HepG2 (cell line): ENCODE measurements at regions not wholly inside any gene's neighbourhood (a gene's known extent, or its start where the extent isn't known, plus 50 kb on each side); places are given as distances from the start of the nearest gene placed in this dataset.

ENCODE experiments used
- ATAC-seq: fragments of 200-7000 bp; cut with Tn5 transposase; 3 replicates; pipeline ENCODE4 v1.9.1; 2020; ENCODE audit warnings: mild to moderate bottlenecking, moderate library complexity
- BruUV-seq: library from RNA; stranded (reverse); fragments of 400-500 nt; replicated peaks from 2 replicates; lab custom pipeline; 2021; lab: Mats Ljungman, UMichigan
- CTCF ChIA-PET: fragments of 300-600 bp; formaldehyde crosslinking; extraction: SDS; loops from one replicate; lab custom pipeline; 2021; ENCODE audit warnings: low total read pairs, inconsistent platforms, low intra/inter-chr PET ratio; lab: Yijun Ruan, JAX
- POLR2A ChIA-PET: fragments of 350-600 bp; sonication (Branson Sonifier 250); formaldehyde crosslinking; loops from one replicate; lab custom pipeline; 2020; ENCODE audit warnings: antibody characterized with exemption, inconsistent platforms; lab: Yijun Ruan, JAX
- DNase-seq: peaks from one replicate; pipeline ENCODE4 v3.0.0-alpha.2; 2015; ENCODE audit warnings: low spot score
- FAIRE-seq: peaks from 3 replicates; lab custom pipeline; 2011; peaks lifted over from hg19 to GRCh38; lab: Jason Lieb, UNC
- H2AFZ ChIP-seq: one replicate; pipeline ENCODE4 v1.6.1; 2011; ENCODE audit warnings: low read length, inconsistent platforms
- H3K27ac ChIP-seq: fragments of 300-600 bp; 3 replicates; pipeline ENCODE4 v1.8.0; 2011; ENCODE audit warnings: mixed run types, mild to moderate bottlenecking, mixed read lengths, low read length, inconsistent platforms; ENCODE audit not compliant: insufficient read depth; ENCODE audit errors: extremely low read length
- H3K27me3 ChIP-seq, 2 experiments: fragments of 200-600 bp in 1 of 2; 2 replicates in 1 of 2; 3 replicates in 1 of 2; pipeline versions ENCODE4 v1.6.0 to v1.8.0; 2011; ENCODE audit warnings: low read length in 2 of 2, mild to moderate bottlenecking in 2 of 2, moderate library complexity in 2 of 2, inconsistent platforms in 1 of 2; ENCODE audit not compliant: insufficient read depth in 2 of 2, control insufficient read depth in 1 of 2
- H3K36me3 ChIP-seq, 2 experiments: fragments of 200-600 bp in 1 of 2; replicated peaks in 1 of 2; 2 replicates in 1 of 2; 3 replicates in 1 of 2; pipeline versions ENCODE4 v1.5.1 to v1.8.0; 2011; ENCODE audit warnings: low read length in 2 of 2, inconsistent platforms in 1 of 2; ENCODE audit not compliant: insufficient read depth in 2 of 2, control insufficient read depth in 1 of 2
- H3K4me1 ChIP-seq: 2 replicates; pipeline ENCODE4 v1.5.1; 2012; ENCODE audit warnings: low read length, inconsistent platforms; ENCODE audit not compliant: insufficient read depth
- H3K4me2 ChIP-seq: 2 replicates; pipeline ENCODE4 v1.6.0; 2011; ENCODE audit warnings: low read depth, low read length, inconsistent platforms
- H3K4me3 ChIP-seq, 3 experiments: fragments of 200-600 bp in 1 of 3; sonication (generic), shearing (Covaris generic) in 1 of 3; replicated peaks in 1 of 3; 2 replicates each; pipeline ENCODE4 v1.5.1; 2011 to 2016; ENCODE audit warnings: low read length in 3 of 3, inconsistent platforms in 2 of 3, low read depth in 2 of 3, mild to moderate bottlenecking in 2 of 3, control low read depth in 1 of 3, mixed read lengths in 1 of 3; ENCODE audit not compliant: insufficient read depth in 1 of 3
- H3K79me2 ChIP-seq: one replicate; pipeline ENCODE4 v1.6.1; 2011; ENCODE audit warnings: low read length, inconsistent platforms; ENCODE audit not compliant: insufficient read depth
- H3K9ac ChIP-seq: 2 replicates; pipeline ENCODE4 v1.6.0; 2011; ENCODE audit warnings: mild to moderate bottlenecking, low read depth, low read length, inconsistent platforms; ENCODE audit not compliant: insufficient read depth
- H3K9me3 ChIP-seq: 2 replicates; pipeline ENCODE4 v1.5.1; 2012; ENCODE audit warnings: mild to moderate bottlenecking, low read length
- H4K20me1 ChIP-seq: 2 replicates; pipeline ENCODE4 v1.6.0; 2011; ENCODE audit warnings: inconsistent platforms, mild to moderate bottlenecking, low read length, moderate library complexity; ENCODE audit not compliant: insufficient read depth
- JUN ChIP-seq: sonication (generic); formaldehyde crosslinking; IDR thresholded peaks from 2 replicates; pipeline ENCODE4 v1.4.0; 2020; ENCODE audit warnings: mild to moderate bottlenecking, missing genetic modification reagents
- MAFF ChIP-seq: IDR thresholded peaks from 2 replicates; pipeline ENCODE4 v1.6.1; 2011; ENCODE audit warnings: low read depth, low read length, improper control_type of control experiment
- MAFK ChIP-seq, 2 experiments: IDR thresholded peaks in 1 of 2; conservative IDR thresholded peaks in 1 of 2; 2 replicates each; pipeline ENCODE4 v1.6.1; 2011; ENCODE audit warnings: improper control_type of control experiment in 2 of 2, low read length in 2 of 2
- NFE2L2 ChIP-seq: fragments of 150-350 bp; IDR thresholded peaks from 2 replicates; pipeline ENCODE4 v1.6.1; 2014; ENCODE audit warnings: low read length
- NFYB ChIP-seq: sonication (generic); formaldehyde crosslinking; IDR thresholded peaks from 2 replicates; pipeline ENCODE4 v1.4.0; 2020; ENCODE audit warnings: missing genetic modification reagents
- RCOR2 ChIP-seq: IDR thresholded peaks from 2 replicates; pipeline ENCODE4 v1.6.1; 2016; ENCODE audit warnings: missing biosample characterization, missing genetic modification reagents
- RFX5 ChIP-seq: IDR thresholded peaks from 2 replicates; pipeline ENCODE4 v1.6.1; 2011; ENCODE audit warnings: low read depth, low read length, improper control_type of control experiment
- TAF1 ChIP-seq: sonication (generic); formaldehyde crosslinking; IDR thresholded peaks from 2 replicates; pipeline ENCODE4 v1.4.0; 2020; ENCODE audit warnings: missing genetic modification reagents
- ZBTB21 ChIP-seq: sonication (generic); formaldehyde crosslinking; IDR thresholded peaks from 2 replicates; pipeline ENCODE4 v1.4.0; 2020; ENCODE audit warnings: missing genetic modification reagents
- WGBS: methylation state at CpG from one replicate; pipeline ENCODE4 v1.1.6; 2017; ENCODE audit warnings: low lambda C conversion rate; 5-methylcytosine and 5-hydroxymethylcytosine counted together
- in situ Hi-C: cut with HindIII; loops from 2 replicates; pipeline ENCODE4 v1.10.0; 2017; ENCODE audit warnings: low pct_unique_long_range_greater_than_20kb; ENCODE audit not compliant: extremely low pct_ligation_motif_present
- intact Hi-C: fragments of 100-400 bp; cut with micrococcal nuclease; formaldehyde crosslinking; loops from one replicate; pipeline ENCODE4 v1.10.0; 2022; ENCODE audit not compliant: unreplicated experiment
- TF ChIP-seq, protein P1 (sequence below): sonication (generic); formaldehyde crosslinking; IDR thresholded peaks from 2 replicates; pipeline ENCODE4 v1.5.1; 2020; ENCODE audit warnings: missing genetic modification reagents, mild to moderate bottlenecking, borderline replicate concordance

DNA sequence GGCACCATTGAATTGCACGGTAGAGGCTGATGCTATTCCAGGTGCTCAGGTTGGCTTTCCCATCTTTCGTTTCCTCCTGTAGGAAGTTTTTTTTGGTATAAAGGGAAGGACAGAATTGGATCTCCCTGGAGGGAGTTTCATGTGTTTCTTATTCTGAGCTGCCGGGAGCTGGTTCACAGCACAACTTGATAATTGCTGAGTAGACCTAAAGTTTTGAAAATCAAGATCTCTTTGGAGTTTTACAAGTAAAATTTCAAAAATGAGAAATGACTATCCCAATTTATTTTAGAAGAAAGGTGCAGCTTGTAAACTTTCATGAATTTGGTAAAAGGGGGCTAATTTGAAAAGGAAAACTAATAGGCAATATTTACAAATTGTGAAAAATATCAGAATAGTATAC is 125.2 kb upstream of the ESR1 start:
- intact Hi-C loops, result loop anchor here (5.0 kb wide), 1 partner anchor 190 kb away; the partner anchor contains the start of gene CCDC170
- no TSS peak for BruUV-seq
- H3K36me3 ChIP-seq, result no peaks in the 10 kb centered on the region
- peaks cover 44% of the 10 kb centered on the region for H3K4me1 ChIP-seq
- peak overlapping the region in 1 of 3 experiments; percentile 56; a peak in 1 of 6 replicates for H3K4me3 ChIP-seq
- no peak overlapping the region for H2AFZ ChIP-seq
- H3K9ac ChIP-seq, result no peak overlapping the region
- DNase-seq (no peak), FAIRE-seq (no peak), ATAC-seq (no peak)
- no peaks in the 10 kb centered on the region for H3K9me3 ChIP-seq
- ChIA-PET POLR2A (interaction anchor here (1.0 to 2.3 kb wide), 2 partner anchors 8 to 13 kb away, joined by 3 to 8 read pairs; no protein-coding TSS in a partner anchor), CTCF (no interaction called here)
- no peaks in the 10 kb centered on the region; a peak in 1 of 5 replicates for H3K27me3 ChIP-seq
- WGBS, result 41% methylated on average over 3 of the region's 3 CpGs
- no peak overlapping the region for H3K27ac ChIP-seq
- in situ Hi-C loops, result no loop called here
- peak overlapping the region; percentile 73 for H3K4me2 ChIP-seq
- H4K20me1 ChIP-seq, result no peaks in the 10 kb centered on the region
- H3K79me2 ChIP-seq, result no peaks in the 10 kb centered on the region
- no peak for TF ChIP-seq ZBTB21 (CRISPR knock-in tag)
- TF ChIP-seq MAFK (conservative IDR thresholded peaks at IDR 0.05 in 1 of 2, IDR thresholded peaks at IDR 0.05 in 1 of 2; ENCODE audit: low read length in 2 of 2), result peak; percentile 68 to 72
- no peak for TF ChIP-seq RFX5
- peak; percentile 56 for TF ChIP-seq MAFF
- no peak for TF ChIP-seq NFE2L2
- TF ChIP-seq RCOR2, result no peak
- TF ChIP-seq, protein P1, sequence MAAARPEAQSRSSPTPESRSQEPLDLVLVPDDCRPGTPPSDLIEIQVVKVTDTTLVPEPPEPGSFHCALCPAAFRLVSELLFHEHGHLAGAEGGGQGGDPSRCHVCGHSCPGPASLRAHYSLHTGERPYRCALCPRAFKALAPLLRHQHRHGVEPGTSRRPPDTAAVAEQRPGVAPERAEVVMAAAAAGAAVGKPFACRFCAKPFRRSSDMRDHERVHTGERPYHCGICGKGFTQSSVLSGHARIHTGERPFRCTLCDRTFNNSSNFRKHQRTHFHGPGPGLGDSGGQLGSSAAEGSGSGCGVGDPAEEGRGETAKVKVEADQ (CRISPR knock-in tag), result 0 out of 2 replicates have a peak, but pooled peaks have one; percentile 44
- TF ChIP-seq TAF1, result no peak
- no peak for TF ChIP-seq NFYB (CRISPR knock-in tag)
- no peak for TF ChIP-seq JUN (CRISPR knock-in tag)
